RWPE2 (cell line): ENCODE measurements at regions not wholly inside any gene's neighbourhood (a gene's known extent, or its start where the extent isn't known, plus 50 kb on each side); places are given as distances from the start of the nearest gene placed in this dataset.

Source experiments
- ATAC-seq: fragments of 200-7000 bp; cut with Tn5 transposase; 3 replicates; pipeline ENCODE4 v1.9.1; 2021; ENCODE audit warnings: low read depth
- DNase-seq: peaks from one replicate; pipeline ENCODE4 v3.0.0-alpha.2; 2020; ENCODE audit warnings: low spot score
- H3K27ac ChIP-seq: fragments of 450-650 bp; 2 replicates; pipeline ENCODE4 v1.5.1; 2017; ENCODE audit warnings: mild to moderate bottlenecking; ENCODE audit not compliant: poor library complexity, severe bottlenecking
- H3K27me3 ChIP-seq: fragments of 250-450 bp; sonication (Bioruptor Pico); 2 replicates; pipeline ENCODE4 v1.5.1; 2021; ENCODE audit warnings: mild to moderate bottlenecking, moderate library complexity; ENCODE audit not compliant: insufficient read depth, poor library complexity, severe bottlenecking
- H3K36me3 ChIP-seq: fragments of 250-450 bp; sonication (Bioruptor Pico); 2 replicates; pipeline ENCODE4 v1.5.1; 2020; ENCODE audit warnings: low read depth, mild to moderate bottlenecking, moderate library complexity
- H3K4me1 ChIP-seq: fragments of 250-450 bp; sonication (Bioruptor Pico); 2 replicates; pipeline ENCODE4 v1.5.1; 2021; ENCODE audit warnings: mild to moderate bottlenecking, moderate library complexity; ENCODE audit not compliant: insufficient read depth, poor library complexity, severe bottlenecking
- H3K4me3 ChIP-seq: fragments of 250-450 bp; sonication (Bioruptor Pico); 2 replicates; pipeline ENCODE4 v1.5.1; 2021; ENCODE audit warnings: mild to moderate bottlenecking, moderate library complexity; ENCODE audit not compliant: severe bottlenecking
- H3K9me3 ChIP-seq: fragments of 250-450 bp; sonication (Bioruptor Pico); 2 replicates; pipeline ENCODE4 v1.5.1; 2021; ENCODE audit warnings: mild to moderate bottlenecking, moderate library complexity; ENCODE audit not compliant: severe bottlenecking
- TF ChIP-seq, protein P1 (sequence below): fragments of 450-650 bp; IDR thresholded peaks from one replicate; pipeline ENCODE4 v1.5.1; 2017; ENCODE audit warnings: mild to moderate bottlenecking, moderate library complexity; ENCODE audit not compliant: poor library complexity, severe bottlenecking

DNA sequence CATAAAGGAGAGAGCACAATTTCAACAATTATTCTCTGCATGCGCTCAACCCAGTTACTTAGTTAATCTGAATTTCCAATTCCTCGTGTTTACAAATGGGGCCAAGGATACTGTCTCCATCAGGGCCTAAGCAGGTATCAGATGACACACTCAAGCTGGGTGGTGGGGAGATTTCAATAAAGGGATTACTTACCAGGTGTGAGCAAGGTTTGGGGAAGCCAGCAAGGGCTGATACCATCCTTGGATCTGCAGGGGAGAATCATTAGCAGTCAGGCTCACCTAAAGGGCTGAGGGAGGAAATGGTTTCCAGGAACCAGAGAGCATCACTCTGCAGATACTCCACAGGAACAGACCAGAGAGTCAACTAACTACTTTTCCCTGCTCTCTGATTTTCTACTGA is 487.1 kb downstream of the NTRK2 start:
- no peak for ATAC-seq
- TF ChIP-seq, protein P1, sequence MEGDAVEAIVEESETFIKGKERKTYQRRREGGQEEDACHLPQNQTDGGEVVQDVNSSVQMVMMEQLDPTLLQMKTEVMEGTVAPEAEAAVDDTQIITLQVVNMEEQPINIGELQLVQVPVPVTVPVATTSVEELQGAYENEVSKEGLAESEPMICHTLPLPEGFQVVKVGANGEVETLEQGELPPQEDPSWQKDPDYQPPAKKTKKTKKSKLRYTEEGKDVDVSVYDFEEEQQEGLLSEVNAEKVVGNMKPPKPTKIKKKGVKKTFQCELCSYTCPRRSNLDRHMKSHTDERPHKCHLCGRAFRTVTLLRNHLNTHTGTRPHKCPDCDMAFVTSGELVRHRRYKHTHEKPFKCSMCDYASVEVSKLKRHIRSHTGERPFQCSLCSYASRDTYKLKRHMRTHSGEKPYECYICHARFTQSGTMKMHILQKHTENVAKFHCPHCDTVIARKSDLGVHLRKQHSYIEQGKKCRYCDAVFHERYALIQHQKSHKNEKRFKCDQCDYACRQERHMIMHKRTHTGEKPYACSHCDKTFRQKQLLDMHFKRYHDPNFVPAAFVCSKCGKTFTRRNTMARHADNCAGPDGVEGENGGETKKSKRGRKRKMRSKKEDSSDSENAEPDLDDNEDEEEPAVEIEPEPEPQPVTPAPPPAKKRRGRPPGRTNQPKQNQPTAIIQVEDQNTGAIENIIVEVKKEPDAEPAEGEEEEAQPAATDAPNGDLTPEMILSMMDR: no peak
- H3K4me1 ChIP-seq: no peaks in the 10 kb centered on the region
- H3K27ac ChIP-seq: no peak overlapping the region
- no peak overlapping the region for H3K4me3 ChIP-seq
- H3K9me3 ChIP-seq: no peaks in the 10 kb centered on the region
- no peaks in the 10 kb centered on the region for H3K36me3 ChIP-seq
- no peak for DNase-seq
- H3K27me3 ChIP-seq: no peaks in the 10 kb centered on the region

DNA sequence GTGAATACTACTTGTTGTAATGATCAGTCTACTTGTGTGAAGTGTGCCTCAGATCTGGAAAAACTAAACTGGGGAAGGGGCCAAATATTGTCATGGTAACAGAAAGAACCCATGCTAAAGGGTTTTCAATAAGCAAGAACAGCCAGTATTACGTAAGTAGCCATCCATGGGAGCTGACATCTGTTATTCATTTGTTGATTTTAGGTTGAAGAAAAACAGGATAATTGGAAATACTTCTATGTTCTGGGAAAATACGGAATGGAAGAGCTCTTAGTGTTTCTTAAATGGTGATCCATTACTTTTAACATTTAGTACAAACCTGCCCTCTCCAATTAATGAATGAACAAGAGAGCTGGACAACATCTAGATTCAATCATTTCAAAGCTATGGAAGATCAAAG is 485.8 kb downstream of the NTRK2 start:
- no peaks in the 10 kb centered on the region for H3K9me3 ChIP-seq
- H3K4me3 ChIP-seq: no peak overlapping the region
- ATAC-seq (no peak), DNase-seq (no peak)
- H3K27ac ChIP-seq: no peak overlapping the region
- TF ChIP-seq, protein P1: no peak
- no peaks in the 10 kb centered on the region for H3K4me1 ChIP-seq
- no peaks in the 10 kb centered on the region for H3K27me3 ChIP-seq
- H3K36me3 ChIP-seq: no peaks in the 10 kb centered on the region

DNA sequence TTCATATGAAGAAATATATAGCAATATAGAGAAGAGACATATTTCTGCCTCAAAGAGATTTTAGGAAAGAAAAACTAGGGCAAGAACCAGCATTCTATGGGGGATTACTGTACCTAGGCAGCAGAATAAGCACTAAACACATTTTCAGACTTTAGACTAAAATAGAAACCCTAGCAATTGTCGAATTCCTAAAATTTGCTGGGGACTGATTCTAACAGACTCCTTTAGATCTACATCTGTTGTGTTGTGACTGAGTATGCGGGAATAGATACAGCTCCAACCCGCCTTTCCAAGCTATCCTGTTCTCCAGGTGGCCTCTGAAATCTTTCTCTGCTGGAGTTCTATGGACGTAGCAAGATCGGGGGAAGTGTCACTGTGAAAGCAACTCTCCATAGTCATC is 482.2 kb downstream of the NTRK2 start:
- Histone ChIP-seq H3K4me3 (no peak overlapping the region), H3K36me3 (no peaks in the 10 kb centered on the region), H3K27me3 (no peaks in the 10 kb centered on the region), H3K27ac (no peak overlapping the region), H3K4me1 (no peaks in the 10 kb centered on the region), H3K9me3 (no peaks in the 10 kb centered on the region)
- DNase-seq: no peak
- TF ChIP-seq, protein P1: no peak
- no peak for ATAC-seq

DNA sequence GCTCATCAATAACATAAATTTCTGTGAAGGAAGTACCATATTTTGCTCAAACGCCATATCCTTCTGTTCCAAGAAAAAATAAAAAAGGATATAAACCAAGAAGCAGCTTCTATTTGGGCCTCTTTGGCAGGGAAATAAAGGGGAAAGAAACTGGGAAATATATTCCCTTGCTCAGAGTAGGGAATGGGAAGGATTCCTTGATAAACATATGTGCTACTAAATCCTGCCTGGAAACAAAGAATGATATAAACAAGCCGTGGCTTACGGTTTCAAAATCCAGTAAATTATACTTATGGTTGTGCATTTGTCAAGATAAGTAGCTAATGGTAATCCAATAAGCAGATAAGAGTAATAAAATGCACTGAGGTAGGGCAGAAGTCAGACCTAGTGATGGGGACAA is 481.6 kb downstream of the NTRK2 start:
- DNase-seq: no peak
- no peaks in the 10 kb centered on the region for H3K9me3 ChIP-seq
- no peaks in the 10 kb centered on the region for H3K27me3 ChIP-seq
- no peaks in the 10 kb centered on the region for H3K4me1 ChIP-seq
- TF ChIP-seq, protein P1: no peak
- no peak for ATAC-seq
- no peak overlapping the region for H3K27ac ChIP-seq
- no peaks in the 10 kb centered on the region for H3K36me3 ChIP-seq
- H3K4me3 ChIP-seq: no peak overlapping the region

DNA sequence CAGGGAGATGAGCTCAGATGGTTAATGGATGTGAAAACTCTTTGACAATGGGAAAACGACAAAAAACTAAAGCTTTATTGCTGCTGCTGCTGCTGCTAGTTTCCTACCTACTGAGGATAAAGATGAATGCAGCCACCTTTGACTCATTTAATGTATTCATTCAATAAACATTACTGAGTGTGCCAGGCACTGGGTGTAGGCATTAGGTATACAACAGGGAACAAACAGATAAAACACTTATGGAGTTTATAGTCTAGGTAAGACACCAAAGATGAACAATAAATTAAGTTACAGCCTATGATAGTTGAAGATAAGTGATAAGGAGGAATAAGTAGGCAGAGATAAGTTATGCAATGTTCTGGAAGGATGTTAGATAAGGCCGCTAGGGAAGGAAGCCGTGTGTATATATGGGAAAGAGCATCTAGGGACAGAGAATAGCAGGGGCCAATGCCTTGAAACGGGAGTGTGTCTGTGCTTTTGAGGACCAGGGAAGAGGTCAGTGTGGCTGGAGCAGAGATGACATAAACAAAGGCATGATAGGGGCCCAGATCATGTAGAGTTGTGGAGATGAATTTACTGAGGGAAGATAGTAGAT is 477.6 kb downstream of the NTRK2 start:
- H3K27me3 ChIP-seq: no peaks in the 10 kb centered on the region
- H3K4me3 ChIP-seq: no peak overlapping the region
- no peak overlapping the region for H3K27ac ChIP-seq
- H3K9me3 ChIP-seq: no peaks in the 10 kb centered on the region
- no peak for DNase-seq
- ATAC-seq: no peak
- TF ChIP-seq, protein P1: no peak
- no peaks in the 10 kb centered on the region for H3K4me1 ChIP-seq
- H3K36me3 ChIP-seq: no peaks in the 10 kb centered on the region
